ENCODE measurements at regions not wholly inside any gene's neighbourhood (a gene's known extent, or its start where the extent isn't known, plus 50 kb on each side); places are given as distances from the start of the nearest gene placed in this dataset.

DNA sequence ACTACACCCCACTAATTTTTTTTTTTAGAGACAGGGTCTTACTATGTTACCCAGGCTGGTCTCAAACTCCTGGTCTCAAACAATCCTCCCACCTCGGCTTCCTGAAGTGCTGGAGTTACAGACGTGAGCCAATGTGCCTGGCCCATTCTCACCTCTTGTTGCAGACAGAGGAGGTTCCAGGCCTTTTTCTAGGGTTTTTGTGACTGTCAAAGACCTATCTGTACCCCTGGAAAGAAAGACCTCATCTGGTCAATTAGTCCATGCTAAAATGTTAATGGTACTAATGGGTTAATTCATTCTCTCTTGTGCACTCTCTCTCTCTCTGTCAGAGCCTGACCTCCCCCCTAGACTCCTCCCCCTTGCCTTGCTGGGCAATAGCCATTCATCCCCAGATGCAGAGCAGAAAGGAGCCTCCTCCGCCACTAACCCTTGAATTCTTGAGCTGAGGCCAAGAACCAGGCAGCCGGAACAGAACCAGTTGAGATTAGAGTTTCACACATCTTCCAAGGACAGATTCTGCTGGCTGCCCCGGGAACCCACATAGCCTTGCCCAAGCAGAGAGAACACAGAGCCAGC lies 209.7 kb downstream of the SKIDA1 start:
- DNase-seq, result no peak

DNA sequence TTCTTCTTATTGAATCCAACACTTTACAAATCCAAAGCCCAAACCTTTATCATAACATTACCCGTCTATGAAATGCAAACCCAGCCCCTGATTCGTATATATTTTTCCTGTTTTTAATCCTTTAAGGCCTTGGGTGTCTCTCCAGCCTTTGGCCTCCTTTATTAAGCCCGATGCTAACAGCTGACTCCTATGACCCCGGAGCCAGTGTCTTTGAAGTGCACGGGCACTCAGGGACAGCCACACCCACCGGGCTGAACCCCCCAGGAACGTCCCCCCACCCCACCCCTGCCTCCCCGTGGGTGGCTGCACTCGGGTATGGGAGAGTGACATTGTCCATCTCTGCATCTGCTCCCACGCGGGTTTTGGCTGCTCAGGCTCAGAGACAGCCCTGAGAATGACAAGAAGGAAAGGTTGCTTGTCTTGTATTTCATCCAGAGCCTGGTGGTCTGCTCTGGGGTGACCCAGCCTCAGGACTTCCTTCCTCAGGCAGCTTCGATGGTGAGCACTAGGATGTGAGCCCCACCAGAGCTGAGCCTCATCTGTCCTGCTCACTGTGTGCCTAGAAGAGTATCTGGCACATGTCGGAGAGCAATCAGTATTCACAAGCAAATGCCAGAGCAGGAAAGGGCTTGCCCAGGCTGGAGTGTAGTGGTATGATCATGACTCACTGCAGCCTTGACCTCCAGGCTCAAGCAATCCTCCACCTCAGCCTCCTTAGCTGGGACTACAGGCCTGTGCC lies 210.4 kb downstream of the SKIDA1 start:
- DNase-seq, result no peak

DNA sequence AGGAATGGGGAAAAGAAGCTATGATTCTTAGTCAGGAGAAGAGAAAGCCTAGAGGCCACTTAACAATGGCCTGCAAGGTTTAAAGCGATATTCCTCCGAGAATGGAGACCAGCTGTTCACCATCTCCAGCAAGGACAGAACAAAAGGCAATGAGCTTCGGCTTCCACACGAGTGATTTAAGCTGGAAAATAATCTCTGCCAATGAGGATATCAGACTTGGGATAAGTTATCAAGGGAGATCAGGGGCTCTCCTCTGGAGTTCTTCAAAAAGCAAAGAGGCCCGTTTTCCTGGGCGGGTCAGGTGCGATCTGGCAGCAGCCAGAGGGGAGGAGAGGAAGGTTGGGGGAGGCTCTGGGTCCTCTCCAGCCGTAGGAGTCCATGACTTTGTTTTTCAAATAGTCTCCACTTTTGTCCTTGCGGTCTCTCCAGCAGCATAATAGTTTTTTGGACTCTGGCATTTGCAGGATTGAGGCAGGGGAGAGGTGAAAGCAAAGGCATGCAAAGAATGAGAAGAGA lies 211.3 kb downstream of the SKIDA1 start:
- DNase-seq, result no peak

DNA sequence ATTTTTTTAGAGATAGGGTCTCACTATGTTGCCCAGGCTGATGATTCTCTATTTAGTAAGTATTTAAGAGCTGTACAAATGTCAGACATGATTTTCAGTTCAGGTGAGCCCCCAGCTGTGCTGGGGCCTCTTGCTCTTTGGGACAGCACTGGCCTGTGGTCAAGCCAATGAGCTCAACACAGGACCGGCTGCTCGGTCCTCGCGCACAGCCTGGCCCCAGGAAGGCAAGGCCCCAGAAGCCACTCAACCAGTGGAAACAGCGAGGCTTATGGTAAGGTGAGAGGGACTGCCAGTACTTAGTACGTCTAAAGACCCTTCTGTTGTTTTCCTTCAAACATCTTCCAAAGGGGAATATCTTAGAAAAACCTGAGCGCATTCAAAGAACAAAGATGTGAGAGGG lies 211.8 kb downstream of the SKIDA1 start:
- no peak for DNase-seq

DNA sequence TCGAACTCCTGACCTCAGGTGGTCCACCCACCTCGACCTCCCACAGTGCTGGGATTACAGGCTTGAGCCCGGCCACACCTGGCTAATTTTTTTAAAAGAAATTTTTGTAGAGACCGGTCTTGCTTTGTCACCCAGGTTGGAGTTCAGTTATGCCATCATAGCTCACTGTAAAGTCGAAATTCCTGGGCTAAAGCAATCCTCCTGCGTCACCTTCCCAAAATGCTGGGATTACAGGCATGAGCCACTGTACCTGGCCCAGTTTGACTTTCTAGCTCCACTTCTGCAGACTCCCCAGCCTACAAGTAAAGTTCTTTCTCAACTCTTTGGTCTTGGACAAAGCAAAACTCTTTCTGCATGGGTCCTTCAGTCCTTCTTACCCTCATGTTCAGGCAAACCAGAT lies 214.1 kb downstream of the SKIDA1 start:
- DNase-seq, result no peak

DNA sequence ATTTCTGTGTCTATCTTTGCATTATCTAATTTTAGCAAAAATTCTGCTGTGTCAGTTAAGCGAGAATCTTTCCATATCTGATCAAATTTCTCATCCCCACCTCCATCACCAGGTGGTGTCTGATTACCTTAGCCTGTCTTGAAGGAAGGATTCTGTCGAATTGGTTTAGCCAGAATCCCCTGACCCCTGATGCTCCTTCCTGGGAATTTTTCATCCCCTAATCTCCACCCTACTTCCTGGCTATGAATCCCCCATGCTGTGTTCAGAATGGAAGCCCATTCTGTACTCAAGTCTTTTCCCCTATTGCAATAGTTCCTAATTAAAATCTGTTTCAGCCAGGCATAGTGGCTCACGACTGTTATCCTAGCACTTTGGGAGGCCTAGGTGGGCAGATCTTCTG lies 216.1 kb downstream of the SKIDA1 start:
- no peak for DNase-seq

DNA sequence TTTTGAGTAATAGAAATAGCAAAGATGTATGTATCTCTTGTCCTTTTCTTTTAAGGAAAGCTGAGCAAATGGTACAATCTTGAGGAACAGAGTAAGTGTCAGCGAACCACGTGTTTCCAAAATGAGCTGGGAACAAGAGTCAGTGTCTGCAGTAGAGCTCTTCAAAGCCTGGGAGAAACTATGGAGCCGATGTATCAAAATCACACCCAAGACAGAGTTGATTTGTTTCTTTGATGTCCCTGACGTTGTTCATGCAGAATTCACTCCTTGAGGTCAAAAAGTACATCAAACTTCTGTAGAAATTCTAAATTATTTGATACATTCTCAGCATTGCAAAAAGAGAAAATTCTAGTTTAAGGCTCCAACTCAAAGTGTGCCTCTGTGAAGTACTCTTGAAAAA lies 216.5 kb downstream of the SKIDA1 start:
- DNase-seq, result no peak

DNA sequence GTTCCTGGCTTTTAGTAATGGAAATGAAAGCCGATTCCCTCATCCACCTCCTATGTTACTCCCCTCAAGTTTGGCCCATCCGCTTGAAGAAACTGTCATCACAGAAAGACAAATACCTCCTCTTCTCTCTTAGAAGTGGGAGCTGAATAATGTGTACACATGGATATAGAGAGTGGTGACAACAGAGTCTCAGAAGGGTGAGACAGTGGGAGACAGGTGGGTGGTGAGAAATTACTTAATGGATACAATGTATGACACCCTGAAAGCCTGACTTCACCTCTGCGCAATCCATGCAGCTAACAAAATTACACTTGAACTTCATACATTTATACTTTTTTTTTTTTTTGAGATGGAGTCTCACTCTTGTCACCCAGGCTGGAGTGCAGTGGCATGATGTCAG lies 217.5 kb downstream of the SKIDA1 start:
- DNase-seq, result no peak

DNA sequence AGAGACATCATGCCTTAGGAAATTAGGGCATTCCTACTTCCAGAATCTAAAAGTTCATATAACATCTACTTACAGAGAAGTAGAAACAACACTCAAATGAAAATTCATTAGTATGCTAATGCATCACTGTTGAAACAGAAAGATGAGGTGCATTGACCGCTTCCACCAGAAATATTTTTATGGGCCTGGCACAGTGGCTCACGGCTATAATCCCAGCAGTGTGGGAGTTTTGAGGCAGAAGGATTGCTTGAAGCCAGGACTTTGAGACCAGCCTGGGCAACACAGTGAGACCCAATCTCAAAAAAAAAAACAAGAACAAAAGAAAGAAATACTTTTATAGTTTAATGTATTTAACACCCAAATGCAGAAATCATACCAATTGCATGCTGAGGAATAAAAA lies 220.9 kb downstream of the SKIDA1 start:
- no peak for DNase-seq

DNA sequence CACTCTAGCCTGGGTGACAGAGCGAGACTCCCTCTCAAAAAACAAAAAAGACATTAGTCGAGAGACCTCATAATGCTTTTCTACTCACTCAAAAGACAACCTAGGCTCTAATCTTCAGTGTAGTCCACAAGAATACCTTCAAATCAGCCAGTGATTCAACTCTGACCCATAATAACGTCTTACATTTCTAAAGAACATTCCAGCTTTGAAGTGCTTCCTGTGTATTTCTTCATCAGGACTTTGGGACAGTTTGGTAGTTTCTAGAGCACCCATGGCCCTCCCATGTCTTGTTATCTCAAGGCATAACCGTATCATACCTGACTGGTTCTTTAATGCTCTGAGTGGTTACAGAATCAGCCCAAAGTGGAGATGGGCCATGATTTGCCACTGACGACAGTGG lies 221.3 kb downstream of the SKIDA1 start:
- DNase-seq, result no peak

DNA sequence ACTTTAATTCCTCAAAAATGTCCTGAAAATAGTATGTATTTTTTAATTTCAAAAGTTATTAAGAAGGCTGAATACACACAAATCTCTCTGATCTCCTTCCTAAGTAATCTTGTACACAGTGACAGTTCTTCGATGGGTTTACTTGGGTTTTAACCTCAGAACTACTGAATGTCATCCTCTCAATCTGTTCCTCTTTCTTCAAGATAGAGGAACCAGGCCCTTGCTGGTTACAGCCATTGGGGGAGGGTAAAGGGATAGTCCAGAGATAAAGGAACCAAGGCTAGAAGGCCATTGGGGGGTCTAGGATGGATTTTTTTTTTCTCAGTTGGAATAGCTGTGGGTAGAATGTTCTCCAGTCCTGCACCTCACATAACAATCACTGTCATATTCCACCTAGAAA lies 224.9 kb downstream of the SKIDA1 start:
- no peak for DNase-seq

DNA sequence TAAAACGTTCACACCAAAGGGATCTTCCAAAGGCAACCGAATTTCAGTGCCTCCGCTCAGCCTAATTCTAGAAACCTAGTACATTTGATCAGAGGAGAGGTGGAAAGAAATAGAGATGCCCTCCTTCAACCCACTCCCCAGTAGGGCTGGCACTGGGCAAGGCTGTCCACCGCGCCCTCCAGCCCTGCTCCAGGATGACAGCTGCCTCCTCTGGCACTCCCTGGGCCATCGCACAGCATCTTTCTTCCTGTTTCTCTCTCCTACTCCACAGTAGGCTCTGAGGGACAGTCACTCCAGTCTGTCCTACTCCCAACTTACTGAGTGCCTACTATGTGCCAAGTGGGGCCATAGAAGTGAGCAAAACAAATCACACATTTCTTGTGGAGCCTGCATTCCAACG lies 226.2 kb downstream of the SKIDA1 start:
- DNase-seq, result no peak

DNA sequence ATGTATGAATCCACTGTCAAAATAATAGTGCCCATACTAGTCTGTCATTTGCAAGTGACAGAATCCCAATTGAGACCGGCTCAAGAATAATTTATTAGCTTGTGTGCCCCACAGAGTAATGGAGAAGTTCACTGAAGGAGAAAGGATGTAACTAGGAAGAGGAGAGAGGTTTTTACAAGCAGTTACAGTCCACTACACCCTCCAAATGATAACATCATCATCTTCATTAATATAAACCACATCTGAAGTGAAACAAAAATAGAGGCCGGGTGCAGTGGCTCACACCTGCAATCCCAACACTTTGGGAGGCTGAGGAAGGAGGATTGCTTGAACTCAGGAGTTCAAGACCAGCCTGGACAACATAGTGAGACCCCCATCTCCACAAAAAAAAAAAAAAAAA lies 226.8 kb downstream of the SKIDA1 start:
- no peak for DNase-seq

DNA sequence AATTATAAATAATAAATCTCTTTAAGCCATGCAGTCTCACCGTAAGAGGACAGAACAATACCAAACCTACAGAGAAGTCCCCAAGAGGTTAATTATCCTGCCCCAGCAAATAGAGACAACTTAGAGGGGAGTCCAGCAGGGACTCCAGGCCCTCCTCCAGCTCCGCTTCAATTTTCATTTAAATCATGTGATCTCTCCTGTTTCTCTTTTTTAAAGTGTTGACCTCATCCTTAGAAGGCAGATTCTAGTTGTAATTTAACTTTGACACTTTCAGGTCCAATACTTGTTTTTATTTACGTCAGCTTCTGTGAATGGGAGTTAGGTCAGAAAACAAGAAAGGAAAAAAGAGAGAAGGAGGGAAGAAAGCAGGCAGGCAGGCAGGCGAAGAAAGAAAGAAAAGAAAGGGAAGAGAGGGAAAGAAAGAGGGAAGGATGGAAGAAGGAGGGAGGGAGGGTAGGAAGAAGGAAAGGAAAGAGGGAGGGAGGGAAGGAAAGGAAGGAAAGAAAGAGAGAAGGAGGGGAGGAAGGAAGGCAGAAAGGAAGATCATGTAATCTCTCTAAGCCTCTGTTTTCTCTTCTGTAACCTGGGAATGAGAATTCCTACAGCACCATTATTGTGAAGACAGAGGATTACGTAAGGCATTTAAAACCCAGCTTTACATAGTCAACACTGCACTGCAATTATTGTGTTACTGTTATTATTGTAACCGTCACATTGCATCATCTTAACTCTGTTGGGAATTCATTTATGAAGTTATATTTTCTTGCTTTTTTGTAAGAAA lies 227.7 kb downstream of the SKIDA1 start:
- DNase-seq, result no peak

DNA sequence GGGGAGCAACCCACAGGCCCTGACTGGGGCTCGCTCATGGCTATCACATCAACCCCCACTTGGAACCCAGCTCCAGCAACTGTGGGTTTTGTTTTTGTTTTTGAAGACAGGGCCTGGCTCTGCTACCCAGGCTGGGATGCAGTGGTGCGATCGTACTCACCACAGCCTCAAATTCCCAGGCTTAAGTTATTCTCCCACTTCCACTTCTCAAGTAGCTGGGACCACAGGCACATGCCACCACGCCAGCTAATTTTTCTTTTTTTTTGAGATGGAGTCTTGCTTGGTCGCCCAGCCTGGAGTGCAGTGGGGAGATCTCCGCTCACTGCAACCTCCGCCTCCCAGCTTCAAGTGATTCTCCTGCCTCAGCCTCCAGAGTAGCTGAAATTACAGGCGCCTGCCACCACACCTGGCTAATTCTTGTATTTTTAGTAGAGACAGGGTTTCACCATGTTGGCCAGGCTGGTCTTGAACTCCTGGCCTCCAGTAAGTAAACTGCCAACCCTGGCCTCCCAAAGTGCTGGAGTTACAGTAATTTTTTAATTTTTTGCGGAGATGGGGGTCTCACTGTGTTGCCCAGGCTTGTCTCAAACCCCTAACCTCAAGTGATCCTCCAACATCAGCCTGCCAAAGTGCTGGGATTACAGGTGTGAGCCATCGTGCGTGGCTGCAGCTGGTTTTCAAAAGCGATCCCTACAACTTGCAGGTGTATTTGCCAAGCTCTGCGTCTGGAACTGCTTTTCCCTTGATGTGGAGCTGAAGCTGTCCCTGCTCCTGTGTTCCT lies 228.7 kb downstream of the SKIDA1 start:
- no peak for DNase-seq

DNA sequence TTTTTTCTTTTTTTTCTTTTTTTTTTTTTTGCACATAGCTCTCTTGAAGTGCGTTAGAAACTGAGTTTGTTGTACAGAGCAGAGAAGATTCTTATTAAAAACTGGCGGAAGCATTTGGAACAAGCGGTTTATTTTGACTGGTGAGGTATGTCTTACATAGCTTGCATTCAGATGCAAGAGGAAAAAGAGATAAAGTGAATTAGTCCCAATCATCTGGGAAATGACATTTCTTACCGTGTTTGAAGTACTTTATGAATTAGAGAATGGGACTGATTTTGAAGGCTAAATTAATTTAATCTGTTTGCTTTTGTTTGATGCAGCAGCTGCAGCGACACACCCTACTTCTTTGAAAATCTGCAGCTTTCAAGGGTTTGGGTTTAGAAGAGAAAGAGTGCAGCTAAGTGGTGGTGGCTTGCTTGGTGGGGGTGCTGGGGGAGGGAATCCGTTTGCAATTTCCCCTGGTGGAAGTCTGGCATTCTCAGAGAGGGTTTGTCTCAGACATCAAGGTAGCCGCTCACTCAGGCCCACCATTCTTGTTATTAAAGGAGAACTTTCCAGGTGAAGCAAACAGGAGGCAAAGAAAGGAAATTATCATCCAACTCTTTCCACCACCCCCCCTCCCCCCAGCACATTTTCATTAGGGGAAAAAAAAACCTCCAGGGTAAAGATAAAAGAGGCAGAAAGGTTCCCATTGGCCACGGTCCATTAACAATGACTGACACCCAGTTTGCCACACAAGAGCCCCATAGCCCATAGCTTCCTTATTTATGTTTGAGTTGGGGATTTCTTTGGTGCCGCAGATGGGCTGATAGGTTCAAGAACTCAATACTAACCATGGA lies 231.7 kb downstream of the SKIDA1 start:
- no peak for DNase-seq

DNA sequence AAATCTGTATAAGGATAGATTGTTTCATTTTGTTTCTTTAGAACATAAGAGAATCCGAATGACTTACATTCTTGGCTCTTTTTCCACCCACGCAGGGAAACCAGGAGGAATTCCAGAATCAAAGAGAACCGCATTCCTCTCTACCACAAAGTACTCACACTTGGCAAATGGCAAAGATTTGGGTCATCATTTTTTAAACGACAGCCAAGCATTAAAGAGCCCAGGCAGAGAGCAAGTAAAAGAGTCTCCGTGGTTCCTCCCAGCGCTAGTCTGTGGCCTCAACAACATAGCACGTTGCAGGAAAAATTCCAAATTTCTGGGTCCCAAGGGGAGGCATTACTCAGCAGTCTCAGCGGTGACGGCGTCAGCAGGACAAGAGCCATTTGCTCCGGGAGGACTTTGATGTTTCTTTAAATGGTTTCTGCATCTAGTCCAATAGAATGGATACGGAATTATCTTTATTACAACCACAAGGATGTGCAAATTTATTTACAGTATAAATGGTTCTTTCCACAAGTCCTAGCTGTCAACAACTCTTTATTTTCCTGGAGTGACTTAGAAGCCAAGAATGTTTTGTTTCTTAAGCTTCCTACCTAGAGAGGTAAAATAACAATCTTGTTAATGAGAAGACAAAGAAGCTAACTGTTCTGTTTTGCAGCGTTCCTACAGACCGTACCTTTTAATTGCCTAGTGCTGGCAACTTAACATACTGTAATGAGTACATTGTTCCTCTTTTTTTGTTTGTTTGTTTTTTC lies 232.5 kb downstream of the SKIDA1 start:
- DNase-seq, result no peak

DNA sequence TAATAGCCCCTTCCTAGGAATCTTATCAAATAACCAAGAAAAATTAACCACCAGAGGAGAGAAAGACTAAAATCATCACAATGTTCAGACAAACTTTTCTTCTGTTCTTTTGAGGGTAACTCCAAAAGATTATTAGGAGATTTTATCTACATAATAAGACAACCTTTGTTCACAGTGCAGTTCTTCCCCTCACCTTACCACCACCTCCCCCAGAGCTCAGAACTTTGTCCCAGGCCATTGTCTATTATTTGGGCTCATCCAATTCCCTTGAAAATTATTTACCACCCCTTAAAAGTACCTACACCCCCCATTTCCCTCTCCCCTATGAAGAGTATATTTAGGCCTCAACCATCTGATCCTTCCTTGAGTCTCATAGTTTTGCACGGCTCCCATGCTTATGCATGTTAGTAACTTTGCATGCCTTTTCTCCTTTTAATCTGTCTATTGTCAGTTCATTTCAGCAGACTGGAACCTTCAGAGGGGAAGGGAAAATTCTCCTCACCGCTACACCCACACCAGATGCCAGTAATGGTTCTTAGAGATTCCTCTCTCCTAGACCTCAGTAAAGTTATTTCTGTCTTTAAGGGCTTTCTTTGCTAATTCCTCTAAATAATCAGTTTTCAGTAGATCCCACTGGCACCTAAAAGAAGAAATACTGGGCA lies 234.9 kb downstream of the SKIDA1 start:
- no peak for DNase-seq

DNA sequence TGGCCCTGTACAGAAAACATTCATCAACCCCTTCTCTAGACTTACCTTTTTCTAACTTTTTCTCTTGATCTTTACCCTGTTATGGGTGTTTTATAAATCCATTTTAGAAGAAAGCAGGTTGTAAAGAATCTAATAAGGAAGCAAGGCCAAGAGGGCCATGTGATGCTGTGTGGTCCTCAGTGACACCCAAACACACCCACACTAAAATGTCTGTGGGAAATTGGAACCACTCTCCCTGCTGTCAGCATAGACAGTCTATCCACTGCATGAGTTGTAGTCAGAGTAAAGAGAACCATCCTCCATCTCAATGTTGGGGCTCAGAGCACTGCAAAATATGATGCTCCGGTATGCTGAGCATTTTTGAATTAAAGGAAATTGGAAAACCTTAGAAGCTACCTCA lies 235.5 kb downstream of the SKIDA1 start:
- DNase-seq, result no peak

DNA sequence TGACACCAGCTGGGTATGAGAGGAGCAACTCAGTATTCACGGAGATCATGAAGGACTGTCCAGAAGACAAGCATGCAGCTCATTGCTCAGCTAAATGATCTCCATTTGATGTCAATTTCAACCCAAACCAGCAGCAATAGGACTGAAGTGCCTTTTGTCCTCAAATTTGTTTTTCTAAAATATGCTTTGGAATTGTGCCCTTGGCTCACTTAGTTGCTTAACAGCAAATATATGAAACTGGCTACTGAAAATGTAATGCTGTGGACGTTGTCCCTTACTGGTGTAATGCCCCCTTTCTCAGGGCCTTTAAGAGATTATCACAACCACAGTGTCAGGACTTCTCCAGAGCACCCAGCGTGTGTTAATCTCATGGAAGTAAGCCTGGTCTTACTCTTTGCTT lies 236.2 kb downstream of the SKIDA1 start:
- no peak for DNase-seq

DNA sequence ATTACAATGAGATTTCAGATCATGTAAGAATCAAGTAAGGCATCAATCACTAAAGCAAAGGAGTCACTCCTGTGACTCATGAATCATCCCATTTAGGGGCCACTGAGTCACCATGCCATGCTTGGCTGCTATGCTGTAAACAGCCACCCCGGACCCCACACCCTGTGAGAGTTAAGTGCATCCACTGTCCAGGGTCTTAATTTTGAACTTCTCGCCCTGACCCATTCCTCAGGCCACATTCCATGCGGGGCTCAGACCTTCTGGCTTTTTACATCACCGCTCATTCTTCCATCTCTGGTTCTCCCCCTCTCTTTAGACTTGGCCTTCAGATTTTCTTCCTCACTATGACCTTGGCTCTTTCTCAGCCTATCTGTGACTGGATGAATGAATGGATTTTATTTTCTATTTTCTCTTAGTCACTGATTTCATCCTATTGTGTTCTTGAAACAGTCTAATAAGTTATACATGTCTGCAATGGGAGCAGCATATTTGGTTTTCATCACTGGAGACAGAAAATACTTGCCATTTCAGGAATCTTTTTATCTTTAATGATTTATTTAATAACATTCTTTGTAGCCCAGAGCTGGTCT lies 239.6 kb downstream of the SKIDA1 start:
- DNase-seq, result no peak
